B cell (primary cell): ENCODE measurements at regions not wholly inside any gene's neighbourhood (a gene's known extent, or its start where the extent isn't known, plus 50 kb on each side); places are given as distances from the start of the nearest gene placed in this dataset.

Experiments used
- CTCF ChIP-seq: fragments of 200-600 bp; IDR thresholded peaks from one replicate; pipeline ENCODE4 v1.8.0; 2022; ENCODE audit warnings: antibody characterized with exemption, mild to moderate bottlenecking
- EZH2 ChIP-seq: IDR thresholded peaks from 2 replicates; pipeline ENCODE4 v1.6.1; 2012; ENCODE audit warnings: borderline replicate concordance, low read depth, mild to moderate bottlenecking, moderate library complexity, low read length; ENCODE audit not compliant: insufficient read depth, poor library complexity, severe bottlenecking

DNA sequence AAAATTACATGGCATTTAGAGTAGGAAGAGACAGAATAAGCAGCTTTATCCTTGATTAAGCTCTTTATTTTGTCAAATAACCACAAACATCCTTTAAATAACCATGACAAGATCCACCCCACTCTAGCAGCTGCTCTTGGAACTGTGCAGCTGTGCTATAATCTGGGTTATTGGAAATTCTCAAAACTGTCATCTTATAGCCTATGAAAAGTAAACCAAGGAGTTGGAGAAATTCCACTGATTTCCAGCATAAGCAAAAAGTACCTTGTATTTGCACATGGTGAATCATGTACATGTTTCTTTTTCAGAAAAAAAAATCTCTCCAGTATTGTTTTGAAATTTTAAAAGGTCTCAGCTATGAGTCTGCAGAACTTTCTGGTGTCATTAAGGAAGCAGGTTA lies 88.8 kb upstream of the ABI3BP start:
- TF ChIP-seq CTCF (no peak), EZH2 (no peak)
